Esophagus squamous epithelium (tissue), 5 donors: ENCODE measurements at regions not wholly inside any gene's neighbourhood (a gene's known extent, or its start where the extent isn't known, plus 50 kb on each side); places are given as distances from the start of the nearest gene placed in this dataset.

ENCODE experiments used
- DNase-seq: peaks from one replicate; lab custom pipeline; 2025; lab: John Stamatoyannopoulos, UW
- H3K27ac ChIP-seq, 4 donors: fragments of 200-600 bp; sonication (generic); one replicate each; pipeline ENCODE4 v1.5.1; 2016 to 2019; ENCODE audit warnings: mild to moderate bottlenecking in 1 of 4
- H3K27me3 ChIP-seq, 4 donors: fragments of 200-600 bp; sonication (generic); 1 replicate in 3 of 4; 2 replicates in 1 of 4; pipeline versions ENCODE4 v1.5.1 to v1.6.0; 2017 to 2021; ENCODE audit warnings: antibody characterized with exemption in 1 of 4
- H3K36me3 ChIP-seq, 3 donors: fragments of 200-600 bp; sonication (generic); one replicate each; pipeline ENCODE4 v1.5.1; 2016 to 2019
- H3K4me1 ChIP-seq, 3 donors: fragments of 200-600 bp; sonication (generic); one replicate each; pipeline ENCODE4 v1.5.1; 2017 to 2019
- H3K4me3 ChIP-seq, 4 donors: fragments of 200-600 bp; sonication (generic); 1 replicate in 3 of 4; 2 replicates in 1 of 4; pipeline ENCODE4 v1.5.1; 2016 to 2019; ENCODE audit warnings: mild to moderate bottlenecking in 2 of 4, moderate library complexity in 1 of 4
- H3K9me3 ChIP-seq, 3 donors: fragments of 200-600 bp; sonication (generic); one replicate each; pipeline ENCODE4 v1.5.1; 2016 to 2019
- CTCF ChIP-seq, 6 experiments: fragments of 450-650 bp in 4 of 6; fragments of 200-600 bp in 2 of 6; sonication (generic) in 2 of 6; IDR thresholded peaks; one replicate each; pipeline ENCODE4 v1.5.1; 2016 to 2019; ENCODE audit warnings: antibody characterized with exemption in 6 of 6, mild to moderate bottlenecking in 4 of 6, moderate library complexity in 4 of 6
- POLR2A ChIP-seq, 4 donors: fragments of 450-650 bp; IDR thresholded peaks; one replicate each; pipeline ENCODE4 v1.6.1; 2017; ENCODE audit warnings: antibody characterized with exemption in 4 of 4, mild to moderate bottlenecking in 4 of 4, moderate library complexity in 3 of 4
- WGBS, 2 donors: methylation state at CpG; one replicate each; pipeline ENCODE4 v1.1.5; 2018; 5-methylcytosine and 5-hydroxymethylcytosine counted together
- intact Hi-C: fragments of 100-400 bp; cut with DNase I; formaldehyde crosslinking; loops from one replicate; pipeline ENCODE4 v1.15.0; 2022
- donor health status: DM: yes; HTN: yes; CAD: no.

- Histone ChIP-seq H3K4me3 (no peak overlapping the region), H3K4me1 (no peaks in the 10 kb centered on the region), H3K9me3 (no peaks in the 10 kb centered on the region), H3K27ac (no peak overlapping the region), H3K36me3 (no peaks in the 10 kb centered on the region), H3K27me3 (no peaks in the 10 kb centered on the region)
- DNase-seq = no peak
- no peak for TF ChIP-seq CTCF (IDR thresholded peaks at IDR 0.05)
- no peak for TF ChIP-seq POLR2A (IDR thresholded peaks at IDR 0.05)
- intact Hi-C loops = no loop called here
Measured at GRCh38 chr5:97752871-97753270, 569.8 kb upstream of the RIOK2 start.

- Histone ChIP-seq H3K36me3 (no peaks in the 10 kb centered on the region), H3K27me3 (no peaks in the 10 kb centered on the region), H3K4me3 (no peak overlapping the region), H3K9me3 (no peaks in the 10 kb centered on the region), H3K27ac (no peak overlapping the region), H3K4me1 (no peaks in the 10 kb centered on the region)
- intact Hi-C loops = no loop called here
- TF ChIP-seq POLR2A (IDR thresholded peaks at IDR 0.05) (no peak), CTCF (IDR thresholded peaks at IDR 0.05) (no peak)
- no peak for DNase-seq
Measured at GRCh38 chr5:97762483-97762882, 579.4 kb upstream of the RIOK2 start.

GRCh38 chr5:97764700-97765099, 581.7 kb upstream of the RIOK2 start:
- intact Hi-C loops = no loop called here
- no peak for TF ChIP-seq CTCF (IDR thresholded peaks at IDR 0.05)
- TF ChIP-seq POLR2A (IDR thresholded peaks at IDR 0.05) = no peak
- H3K36me3 ChIP-seq = no peaks in the 10 kb centered on the region
- no peak overlapping the region for H3K27ac ChIP-seq
- 56 to 78% methylated on average over 3 of the region's 3 CpGs for WGBS, 2 donors
- H3K27me3 ChIP-seq = no peaks in the 10 kb centered on the region
- H3K4me1 ChIP-seq = no peaks in the 10 kb centered on the region
- no peaks in the 10 kb centered on the region for H3K9me3 ChIP-seq
- DNase-seq = no peak
- no peak overlapping the region for H3K4me3 ChIP-seq

- WGBS, 2 donors = 79 to 87% methylated on average over 2 of the region's 2 CpGs
- intact Hi-C loops = no loop called here
- no peak overlapping the region for H3K27ac ChIP-seq
- no peak overlapping the region for H3K4me3 ChIP-seq
- no peak for TF ChIP-seq CTCF (IDR thresholded peaks at IDR 0.05)
- TF ChIP-seq POLR2A (IDR thresholded peaks at IDR 0.05) = no peak
- no peak for DNase-seq
- H3K27me3 ChIP-seq = no peaks in the 10 kb centered on the region
- H3K9me3 ChIP-seq = no peaks in the 10 kb centered on the region
- H3K4me1 ChIP-seq = no peaks in the 10 kb centered on the region
- H3K36me3 ChIP-seq = no peaks in the 10 kb centered on the region
Measured at GRCh38 chr5:97778451-97778850, 595.4 kb upstream of the RIOK2 start.

GRCh38 chr5:97788369-97788768, 605.3 kb upstream of the RIOK2 start:
- TF ChIP-seq CTCF (IDR thresholded peaks at IDR 0.05) (no peak), POLR2A (IDR thresholded peaks at IDR 0.05) (no peak)
- Histone ChIP-seq H3K4me1 (no peaks in the 10 kb centered on the region), H3K9me3 (no peaks in the 10 kb centered on the region), H3K36me3 (no peaks in the 10 kb centered on the region), H3K27me3 (no peaks in the 10 kb centered on the region), H3K27ac (no peak overlapping the region), H3K4me3 (no peak overlapping the region)
- intact Hi-C loops = no loop called here
- 68 to 74% methylated on average over 1 of the region's 1 CpG for WGBS, 2 donors
- DNase-seq = no peak
